Right atrium auricular region (tissue), 2 donors: ENCODE measurements at regions not wholly inside any gene's neighbourhood (a gene's known extent, or its start where the extent isn't known, plus 50 kb on each side); places are given as distances from the start of the nearest gene placed in this dataset.

Experiments used
- DNase-seq: peaks from one replicate; pipeline ENCODE4 v3.0.0-alpha.2; 2019; ENCODE audit warnings: low spot score
- H3K27ac ChIP-seq, 2 donors: fragments of 200-600 bp; sonication (generic); 1 replicate in 1 of 2; 2 replicates in 1 of 2; pipeline ENCODE4 v1.5.1; 2016 to 2019
- H3K27me3 ChIP-seq, 2 donors: fragments of 200-600 bp; sonication (generic); one replicate each; pipeline versions ENCODE4 v1.5.1 to v1.6.0; 2017 to 2019
- H3K36me3 ChIP-seq: fragments of 200-600 bp; sonication (generic); one replicate; pipeline ENCODE4 v1.5.1; 2016
- H3K4me1 ChIP-seq, 2 donors: fragments of 200-600 bp; sonication (generic); one replicate each; pipeline versions ENCODE4 v1.5.1 to v1.6.0; 2017 to 2019
- H3K4me3 ChIP-seq, 2 donors: fragments of 200-600 bp; sonication (generic); 1 replicate in 1 of 2; 2 replicates in 1 of 2; pipeline ENCODE4 v1.5.1; 2017 to 2019; ENCODE audit warnings: mild to moderate bottlenecking in 1 of 2, moderate library complexity in 1 of 2
- H3K9me3 ChIP-seq, 2 donors: fragments of 200-600 bp; sonication (generic); one replicate each; pipeline ENCODE4 v1.5.1; 2019
- CTCF ChIP-seq, 2 donors: fragments of 200-600 bp; sonication (generic); IDR thresholded peaks; one replicate each; pipeline ENCODE4 v1.5.1; 2019; ENCODE audit warnings: antibody characterized with exemption in 2 of 2

GRCh38 chr11:25779033-25779432, 552.9 kb upstream of the ANO3 start:
- Histone ChIP-seq H3K27ac (no peak overlapping the region), H3K36me3 (no peaks in the 10 kb centered on the region), H3K4me3 (no peak overlapping the region), H3K27me3 (no peaks in the 10 kb centered on the region), H3K9me3 (peaks cover 0 to 7% of the 10 kb centered on the region in 2 donors), H3K4me1 (no peaks in the 10 kb centered on the region)
- no peak for DNase-seq
- no peak for TF ChIP-seq CTCF (IDR thresholded peaks at IDR 0.05)

GRCh38 chr11:25787416-25787815, 544.5 kb upstream of the ANO3 start:
- Histone ChIP-seq H3K4me3 (no peak overlapping the region), H3K9me3 (peaks cover 0 to 6% of the 10 kb centered on the region in 2 donors), H3K27me3 (no peaks in the 10 kb centered on the region), H3K36me3 (no peaks in the 10 kb centered on the region), H3K4me1 (no peaks in the 10 kb centered on the region), H3K27ac (no peak overlapping the region)
- DNase-seq = no peak
- no peak for TF ChIP-seq CTCF (IDR thresholded peaks at IDR 0.05)

- DNase-seq = no peak
- H3K9me3 ChIP-seq = no peaks in the 10 kb centered on the region
- no peak overlapping the region for H3K27ac ChIP-seq
- no peaks in the 10 kb centered on the region for H3K4me1 ChIP-seq
- H3K27me3 ChIP-seq = no peaks in the 10 kb centered on the region
- no peak for TF ChIP-seq CTCF (IDR thresholded peaks at IDR 0.05)
- no peak overlapping the region for H3K4me3 ChIP-seq
- no peaks in the 10 kb centered on the region for H3K36me3 ChIP-seq
Measured at GRCh38 chr11:25790396-25790795, 541.5 kb upstream of the ANO3 start.

- no peaks in the 10 kb centered on the region for H3K27me3 ChIP-seq
- no peak for TF ChIP-seq CTCF (IDR thresholded peaks at IDR 0.05)
- DNase-seq = no peak
Measured at GRCh38 chr11:25793637-25794036, 538.3 kb upstream of the ANO3 start.

GRCh38 chr11:25794804-25795203, 537.1 kb upstream of the ANO3 start:
- Histone ChIP-seq H3K27ac (no peak overlapping the region), H3K9me3 (no peaks in the 10 kb centered on the region), H3K27me3 (no peaks in the 10 kb centered on the region), H3K4me1 (no peaks in the 10 kb centered on the region), H3K36me3 (no peaks in the 10 kb centered on the region), H3K4me3 (no peak overlapping the region)
- DNase-seq = no peak
- no peak for TF ChIP-seq CTCF (IDR thresholded peaks at IDR 0.05)

More at GRCh38 chr11:25793637-25794036, 538.3 kb upstream of the ANO3 start:
- H3K4me3 ChIP-seq = no peak overlapping the region
- H3K4me1 ChIP-seq = no peaks in the 10 kb centered on the region
- no peaks in the 10 kb centered on the region for H3K36me3 ChIP-seq
- H3K9me3 ChIP-seq = no peaks in the 10 kb centered on the region
- no peak overlapping the region for H3K27ac ChIP-seq

- no peaks in the 10 kb centered on the region for H3K36me3 ChIP-seq
- no peaks in the 10 kb centered on the region for H3K9me3 ChIP-seq
- H3K27me3 ChIP-seq = no peaks in the 10 kb centered on the region
- no peak for TF ChIP-seq CTCF (IDR thresholded peaks at IDR 0.05)
- no peak for DNase-seq
- H3K4me1 ChIP-seq = no peaks in the 10 kb centered on the region
- no peak overlapping the region for H3K4me3 ChIP-seq
- H3K27ac ChIP-seq = no peak overlapping the region
Measured at GRCh38 chr11:25816411-25816810, 515.5 kb upstream of the ANO3 start.
